ENCODE measurements at regions not wholly inside any gene's neighbourhood (a gene's known extent, or its start where the extent isn't known, plus 50 kb on each side); places are given as distances from the start of the nearest gene placed in this dataset.
A peak's percentile ranks its signal among the peaks of the same experiment; 100 is the strongest.

DNA sequence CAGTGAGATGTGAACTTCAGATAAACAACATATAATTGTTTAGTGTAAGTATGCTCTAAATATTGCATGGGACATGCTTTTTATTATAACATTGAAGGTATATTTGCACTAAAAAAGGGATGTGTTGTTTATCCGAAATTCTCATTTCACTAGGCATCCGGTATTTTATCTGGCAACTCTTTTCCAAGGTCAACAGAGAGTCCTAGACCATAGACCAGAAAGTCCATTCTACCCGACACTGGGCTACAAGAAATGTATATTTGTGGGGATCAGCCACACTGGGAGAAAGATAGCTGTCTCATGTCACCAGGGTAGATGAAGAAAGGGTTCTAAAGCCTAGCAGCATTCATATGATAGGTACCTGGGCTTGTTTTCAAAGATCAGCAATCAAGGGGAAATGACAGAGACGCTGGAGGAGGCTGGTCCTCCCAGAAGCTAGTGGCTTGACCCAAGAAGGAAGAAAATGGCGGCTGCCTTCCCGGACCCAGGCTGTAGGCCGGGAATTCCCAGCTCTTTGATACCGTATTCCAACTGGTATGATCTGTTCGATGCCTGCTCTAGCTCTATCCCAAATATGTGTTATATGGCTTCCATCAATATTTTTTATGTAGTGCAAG is 161.1 kb upstream of the IRF2BP2 start:
- Mint-ChIP-seq H3K36me3 (peaks cover 3 to 5% of the 10 kb centered on the region in 2 donors), H3K4me3 (peak overlapping the region in 1 of 2 donors; percentile 35), H3K4me1 (peaks cover 52% of the 10 kb centered on the region), H3K9me3 (no peaks in the 10 kb centered on the region), H3K27ac (peak overlapping the region in 4 of 7 donors; percentile 96 to 100 (median 99)), H3K27me3 (ENCODE audit: low read depth in 3 of 3) (no peaks in the 10 kb centered on the region)
- peak overlapping the region; percentile 29 for H3K4me2 ChIP-seq (replicated peaks; ENCODE audit: extremely low read depth, low read length, poor library complexity, severe bottlenecking)
- H3K27me3 ChIP-seq (ENCODE audit: control insufficient read depth in 2 of 2, insufficient read depth in 2 of 2, low read length in 2 of 2) = no peaks in the 10 kb centered on the region
- peaks cover 72 to 77% of the 10 kb centered on the region in 2 donors for H3K4me1 ChIP-seq (ENCODE audit: control insufficient read depth in 1 of 2, insufficient read depth in 2 of 2, low read length in 2 of 2)
- H2AFZ ChIP-seq (ENCODE audit: insufficient read depth, low read depth, low read length, poor library complexity, severe bottlenecking) = no peak overlapping the region
- H3K9ac ChIP-seq (ENCODE audit: insufficient read depth, low read length, poor library complexity, severe bottlenecking) = peak overlapping the region; percentile 75
- DNase-seq = no peak
- no peaks in the 10 kb centered on the region for H4K20me1 ChIP-seq (ENCODE audit: insufficient read depth, low read length)
- H3K27ac ChIP-seq (ENCODE audit: low read depth in 1 of 2, low read length in 2 of 2) = peak overlapping the region; percentile 94 to 98
- H3K79me2 ChIP-seq (ENCODE audit: insufficient read depth, low read length) = peaks cover 7% of the 10 kb centered on the region
- intact Hi-C loops (cut with micrococcal nuclease) = loop anchor here in 1 of 2 donors (2.0 to 5.0 kb wide), 2 partner anchors 44 to 70 kb away; no protein-coding TSS in a partner anchor
- WGBS (ENCODE audit: insufficient coverage) = 93% methylated on average over 3 of the region's 9 CpGs
- TF ChIP-seq, protein P1, sequence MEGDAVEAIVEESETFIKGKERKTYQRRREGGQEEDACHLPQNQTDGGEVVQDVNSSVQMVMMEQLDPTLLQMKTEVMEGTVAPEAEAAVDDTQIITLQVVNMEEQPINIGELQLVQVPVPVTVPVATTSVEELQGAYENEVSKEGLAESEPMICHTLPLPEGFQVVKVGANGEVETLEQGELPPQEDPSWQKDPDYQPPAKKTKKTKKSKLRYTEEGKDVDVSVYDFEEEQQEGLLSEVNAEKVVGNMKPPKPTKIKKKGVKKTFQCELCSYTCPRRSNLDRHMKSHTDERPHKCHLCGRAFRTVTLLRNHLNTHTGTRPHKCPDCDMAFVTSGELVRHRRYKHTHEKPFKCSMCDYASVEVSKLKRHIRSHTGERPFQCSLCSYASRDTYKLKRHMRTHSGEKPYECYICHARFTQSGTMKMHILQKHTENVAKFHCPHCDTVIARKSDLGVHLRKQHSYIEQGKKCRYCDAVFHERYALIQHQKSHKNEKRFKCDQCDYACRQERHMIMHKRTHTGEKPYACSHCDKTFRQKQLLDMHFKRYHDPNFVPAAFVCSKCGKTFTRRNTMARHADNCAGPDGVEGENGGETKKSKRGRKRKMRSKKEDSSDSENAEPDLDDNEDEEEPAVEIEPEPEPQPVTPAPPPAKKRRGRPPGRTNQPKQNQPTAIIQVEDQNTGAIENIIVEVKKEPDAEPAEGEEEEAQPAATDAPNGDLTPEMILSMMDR (IDR thresholded peaks at IDR 0.05) = no peak
- H3K4me3 ChIP-seq (replicated peaks in 1 of 3; ENCODE audit: low read depth in 2 of 3, low read length in 3 of 3) = peak overlapping the region in 1 of 3 experiments; percentile 17
- H3K9me3 ChIP-seq (replicated peaks in 1 of 2; ENCODE audit: control insufficient read depth in 1 of 2, insufficient read depth in 1 of 2, low read length in 2 of 2) = no peaks in the 10 kb centered on the region
- H3K36me3 ChIP-seq (replicated peaks in 1 of 2; ENCODE audit: control insufficient read depth in 1 of 2, insufficient read depth in 2 of 2, low read length in 2 of 2) = no peaks in the 10 kb centered on the region

DNA sequence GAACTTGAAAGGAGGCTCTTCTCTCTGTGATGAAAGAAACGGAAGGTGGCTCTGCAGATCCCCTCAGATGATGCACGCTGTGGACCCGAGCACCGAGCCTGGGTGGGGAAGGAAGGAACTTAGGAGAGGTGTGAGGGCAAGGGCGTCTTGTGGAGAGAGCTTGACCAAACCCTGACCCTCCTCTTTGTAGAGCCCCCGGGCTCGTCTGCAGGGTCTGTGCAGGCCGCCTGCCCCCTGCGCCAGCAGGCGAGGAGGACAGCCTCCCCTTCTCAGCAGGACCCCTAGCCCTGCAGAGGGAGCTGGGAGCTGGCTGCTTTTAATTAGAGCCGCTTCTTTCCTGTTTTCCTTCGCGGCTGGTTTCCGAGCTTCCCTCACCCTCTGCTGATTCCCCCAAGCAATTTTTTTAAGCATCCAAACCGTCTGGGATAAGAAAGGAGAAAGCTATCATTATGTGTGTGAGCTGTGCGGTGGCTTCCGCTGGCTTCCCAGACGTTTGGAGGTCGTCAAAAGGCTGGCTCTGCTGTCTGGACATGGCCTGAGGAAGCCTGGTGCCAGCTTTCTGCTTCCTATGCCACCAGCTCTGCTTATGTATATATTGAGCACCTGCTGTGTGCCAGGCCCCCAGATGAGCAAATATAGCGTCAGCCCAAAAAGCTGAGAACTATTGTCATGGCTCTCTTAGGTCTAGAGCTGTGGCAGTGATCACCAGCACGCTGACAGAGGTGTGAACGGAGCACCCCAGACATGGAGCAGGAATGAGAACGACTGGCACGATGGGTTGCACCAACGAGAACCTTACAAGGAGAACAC is 160.2 kb upstream of the IRF2BP2 start:
- Histone ChIP-seq H3K4me3 (replicated peaks in 1 of 3; ENCODE audit: low read depth in 2 of 3, low read length in 3 of 3) (no peak overlapping the region), H4K20me1 (ENCODE audit: insufficient read depth, low read length) (no peaks in the 10 kb centered on the region), H3K27me3 (ENCODE audit: control insufficient read depth in 2 of 2, insufficient read depth in 2 of 2, low read length in 2 of 2) (no peaks in the 10 kb centered on the region), H3K4me2 (replicated peaks; ENCODE audit: extremely low read depth, low read length, poor library complexity, severe bottlenecking) (no peak overlapping the region), H3K9ac (ENCODE audit: insufficient read depth, low read length, poor library complexity, severe bottlenecking) (no peak overlapping the region), H3K4me1 (ENCODE audit: control insufficient read depth in 1 of 2, insufficient read depth in 2 of 2, low read length in 2 of 2) (peaks cover 64 to 68% of the 10 kb centered on the region in 2 donors), H3K36me3 (replicated peaks in 1 of 2; ENCODE audit: control insufficient read depth in 1 of 2, insufficient read depth in 2 of 2, low read length in 2 of 2) (no peaks in the 10 kb centered on the region), H3K79me2 (ENCODE audit: insufficient read depth, low read length) (peaks cover 7% of the 10 kb centered on the region), H3K9me3 (replicated peaks in 1 of 2; ENCODE audit: control insufficient read depth in 1 of 2, insufficient read depth in 1 of 2, low read length in 2 of 2) (no peaks in the 10 kb centered on the region), H3K27ac (ENCODE audit: low read depth in 1 of 2, low read length in 2 of 2) (peak overlapping the region in 1 of 2 donors; percentile 98), H2AFZ (ENCODE audit: insufficient read depth, low read depth, low read length, poor library complexity, severe bottlenecking) (no peak overlapping the region)
- TF ChIP-seq, protein P1 (IDR thresholded peaks at IDR 0.05) = no peak
- 97% methylated on average over 13 of the region's 25 CpGs for WGBS (ENCODE audit: insufficient coverage)
- Mint-ChIP-seq H3K27ac (peak overlapping the region in 3 of 7 donors; percentile 70 to 85 (median 79)), H3K36me3 (peaks cover 3 to 5% of the 10 kb centered on the region in 2 donors), H3K4me1 (peaks cover 54% of the 10 kb centered on the region), H3K27me3 (ENCODE audit: low read depth in 3 of 3) (no peaks in the 10 kb centered on the region), H3K9me3 (no peaks in the 10 kb centered on the region), H3K4me3 (no peak overlapping the region)
- no peak for DNase-seq
- intact Hi-C loops (cut with micrococcal nuclease) = loop anchor here in 1 of 2 donors (2.0 to 5.0 kb wide), 2 partner anchors 43 to 71 kb away; no protein-coding TSS in a partner anchor

All from CD14-positive monocyte (primary cell).